Large intestine (tissue), 3 donors: ENCODE measurements at regions not wholly inside any gene's neighbourhood (a gene's known extent, or its start where the extent isn't known, plus 50 kb on each side); places are given as distances from the start of the nearest gene placed in this dataset.
"Not testable (repeated sequence)": the region's sequence is repeated elsewhere in the genome, so short reads cannot be mapped to it uniquely, and the experiment has no call there.

Experiments used
- DNase-seq, 2 donors: peaks; one replicate each; pipeline versions ENCODE4 v3.0.0 to v3.0.0-alpha.2; 2013
- H3K27ac ChIP-seq: one replicate; pipeline ENCODE4 v1.5.1; 2013; ENCODE audit warnings: low read length
- H3K27me3 ChIP-seq: 2 replicates; pipeline ENCODE4 v1.6.1; 2013; ENCODE audit warnings: low read length; ENCODE audit not compliant: control insufficient read depth, insufficient read depth
- H3K36me3 ChIP-seq: 2 replicates; pipeline ENCODE4 v1.6.1; 2013; ENCODE audit warnings: low read length; ENCODE audit not compliant: control insufficient read depth, insufficient read depth
- H3K4me1 ChIP-seq: one replicate; pipeline ENCODE4 v1.6.1; 2013; ENCODE audit warnings: low read length; ENCODE audit not compliant: control insufficient read depth, insufficient read depth
- H3K4me3 ChIP-seq: one replicate; pipeline ENCODE4 v1.5.1; 2013; ENCODE audit warnings: low read length
- H3K9me3 ChIP-seq: one replicate; pipeline ENCODE4 v1.6.1; 2013; ENCODE audit warnings: mild to moderate bottlenecking, low read depth, low read length, moderate library complexity; ENCODE audit not compliant: control insufficient read depth
- WGBS: methylation state at CpG from one replicate; pipeline ENCODE4 v1.1.5; 2013; ENCODE audit warnings: low lambda C conversion rate; ENCODE audit not compliant: insufficient coverage; 5-methylcytosine and 5-hydroxymethylcytosine counted together

DNA sequence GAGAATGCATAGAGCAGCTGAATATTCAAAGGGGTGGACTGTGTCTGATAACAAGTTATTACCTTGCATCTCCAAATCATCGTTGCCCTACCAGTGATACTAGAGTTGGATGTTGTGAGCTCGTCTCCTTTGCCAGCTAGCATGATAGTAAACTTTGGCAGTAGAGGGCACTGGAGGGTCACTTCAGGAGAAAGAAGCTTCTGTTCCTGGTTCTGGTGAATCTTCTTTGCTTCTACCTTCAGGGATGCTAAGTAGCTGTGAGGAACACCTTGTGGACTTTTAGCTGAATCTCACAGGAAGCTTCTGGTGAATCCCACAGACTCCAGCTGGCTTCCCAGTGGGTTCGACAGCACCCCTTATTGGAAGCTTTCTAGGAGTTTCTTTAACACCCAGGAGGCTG, 626.6 kb upstream of the SGCD start:
- no peaks in the 10 kb centered on the region for H3K4me1 ChIP-seq
- no CpG with 5 or more reads among the region's 3 CpGs for WGBS
- H3K9me3 ChIP-seq: no peaks in the 10 kb centered on the region
- no peaks in the 10 kb centered on the region for H3K36me3 ChIP-seq
- no peak for DNase-seq
- H3K4me3 ChIP-seq: no peak overlapping the region
- H3K27me3 ChIP-seq: no peaks in the 10 kb centered on the region
- no peak overlapping the region for H3K27ac ChIP-seq

DNA sequence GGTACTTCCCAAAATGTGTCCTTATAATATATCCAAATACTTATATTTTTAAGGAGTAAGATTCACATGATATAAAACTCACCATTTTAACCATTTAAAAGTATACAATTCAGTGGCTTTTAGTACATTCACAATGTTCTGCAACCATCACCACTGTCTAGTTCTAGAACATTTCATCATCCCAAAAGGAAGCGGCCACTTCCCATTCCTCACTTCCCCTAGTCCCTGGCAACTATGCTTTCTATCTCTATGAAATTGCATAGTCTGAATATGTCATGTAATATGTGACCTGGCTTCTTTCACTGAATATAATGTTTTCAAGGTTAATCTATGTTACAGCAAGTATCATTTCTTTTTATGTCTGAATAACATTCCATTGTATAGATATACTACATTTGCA, 615.1 kb upstream of the SGCD start:
- H3K4me1 ChIP-seq: no peaks in the 10 kb centered on the region
- DNase-seq: no peak
- no CpG with 5 or more reads among the region's 1 CpG for WGBS
- no peaks in the 10 kb centered on the region for H3K27me3 ChIP-seq
- H3K4me3 ChIP-seq: no peak overlapping the region
- no peaks in the 10 kb centered on the region for H3K36me3 ChIP-seq
- H3K9me3 ChIP-seq: no peaks in the 10 kb centered on the region
- no peak overlapping the region for H3K27ac ChIP-seq

- H3K4me1 ChIP-seq, H3K36me3 ChIP-seq, H3K4me3 ChIP-seq, H3K27ac ChIP-seq, H3K27me3 ChIP-seq, H3K9me3 ChIP-seq, DNase-seq: not testable (repeated sequence)
- WGBS: 63% methylated on average over 2 of the region's 2 CpGs
Observed at GRCh38 chr5:155714435-155714834, 612.5 kb upstream of the SGCD start.

DNA sequence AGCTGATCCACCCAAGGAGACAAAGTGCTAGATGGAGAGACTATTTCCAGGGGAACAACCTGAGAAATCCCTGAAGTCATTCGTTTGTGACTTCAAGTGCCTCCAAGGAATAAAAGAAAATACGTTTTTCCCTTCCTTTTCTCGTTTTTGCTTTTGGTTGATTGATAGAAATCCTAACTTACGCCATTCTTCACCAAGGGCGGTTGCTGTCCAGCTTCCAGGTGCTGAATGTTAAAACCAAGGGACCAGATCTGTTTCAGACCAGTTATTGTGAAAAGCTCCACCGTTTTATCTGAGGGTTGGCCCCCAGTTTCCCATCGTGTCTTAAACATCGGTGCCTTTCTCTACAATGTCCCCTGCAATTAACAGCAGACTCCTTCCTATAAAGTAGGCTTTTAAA, 600.7 kb upstream of the SGCD start:
- WGBS: 6% methylated on average over 3 of the region's 8 CpGs
- DNase-seq: peak in 1 of 2 donors; percentile 9

DNA sequence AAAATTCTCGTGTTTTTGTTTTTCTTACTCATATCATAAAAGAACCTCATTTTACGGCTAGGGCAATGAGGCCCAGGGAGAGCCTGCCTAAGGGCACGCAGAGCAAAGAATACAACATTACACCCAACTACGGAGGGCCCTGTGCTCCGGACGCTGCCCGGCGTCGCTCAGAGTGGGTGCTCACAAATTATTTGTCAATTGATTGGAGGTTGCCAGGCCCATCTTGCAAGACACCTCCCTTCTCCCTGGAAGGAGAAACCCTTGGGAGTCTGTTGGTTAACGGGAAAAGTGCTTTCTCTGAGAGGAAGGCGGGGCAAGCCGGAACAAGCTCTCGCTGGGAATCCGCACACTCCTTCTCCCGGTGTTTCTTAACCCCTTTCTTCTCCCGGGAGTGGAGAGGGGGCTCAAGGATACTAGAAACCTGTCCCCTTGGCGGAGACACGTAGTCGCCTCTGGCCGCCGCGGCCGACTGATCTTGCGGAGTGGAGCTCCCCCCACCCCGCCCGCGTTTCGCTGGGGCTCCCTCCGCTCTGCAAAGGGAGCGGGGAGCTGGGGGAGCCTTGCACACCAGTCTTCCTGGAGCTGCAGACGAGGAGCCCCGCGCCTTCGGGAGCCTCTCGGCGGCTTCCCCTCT, 599.3 kb upstream of the SGCD start:
- 23% methylated on average over 2 of the region's 36 CpGs for WGBS
- no peak for DNase-seq

More for the DNA sequence above, 600.7 kb upstream of the SGCD start:
- Histone ChIP-seq H3K27ac (no peak overlapping the region), H3K27me3 (peaks cover 57% of the 10 kb centered on the region), H3K36me3 (no peaks in the 10 kb centered on the region), H3K4me1 (peaks cover 6% of the 10 kb centered on the region), H3K9me3 (peaks cover 7% of the 10 kb centered on the region), H3K4me3 (no peak overlapping the region)

DNA sequence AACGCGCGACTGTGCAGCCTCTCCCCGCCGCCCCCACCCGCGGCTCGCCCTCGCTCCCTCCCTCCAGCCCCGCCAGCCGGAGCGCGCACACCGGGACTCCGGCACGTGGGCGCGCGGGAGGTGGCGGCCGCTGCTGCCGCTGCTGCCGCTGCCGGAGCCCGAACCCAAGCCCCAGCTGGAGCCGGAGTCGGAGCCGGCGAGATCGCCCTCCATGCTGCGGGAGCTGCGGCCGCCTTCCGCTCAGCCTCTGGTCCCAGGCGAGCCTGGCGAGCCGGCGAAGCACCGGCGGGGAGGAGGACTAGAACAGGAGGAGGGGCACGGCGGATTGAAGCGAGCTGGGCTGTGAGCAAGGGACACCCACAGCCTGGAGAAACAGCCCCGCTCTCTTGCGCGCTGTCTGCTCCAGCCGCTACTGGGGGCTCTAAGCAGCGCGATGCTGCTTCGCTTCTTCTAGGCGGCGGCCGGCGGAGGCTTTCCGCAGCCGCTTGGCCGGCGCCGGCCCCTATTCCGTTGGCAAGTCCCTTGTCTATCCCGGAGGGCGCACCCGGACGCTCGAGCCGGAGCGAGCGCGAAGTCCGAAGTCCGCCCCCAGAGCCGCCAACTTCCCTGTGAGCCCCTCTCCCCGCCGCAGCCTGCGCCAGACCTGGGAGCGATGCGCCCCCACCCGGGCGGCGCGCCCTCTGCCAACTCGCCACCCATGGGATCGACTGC, 598.7 kb upstream of the SGCD start:
- H3K4me1 ChIP-seq: peaks cover 6% of the 10 kb centered on the region
- H3K27me3 ChIP-seq: peaks cover 74% of the 10 kb centered on the region
- H3K9me3 ChIP-seq: peaks cover 7% of the 10 kb centered on the region
- 0% methylated on average over 1 of the region's 83 CpGs for WGBS
- H3K27ac ChIP-seq: no peak overlapping the region
- no peaks in the 10 kb centered on the region for H3K36me3 ChIP-seq
- H3K4me3 ChIP-seq: peak overlapping the region; percentile 35
- DNase-seq: peak; percentile 30 to 75

More for the DNA sequence above, 599.3 kb upstream of the SGCD start:
- H3K27ac ChIP-seq: no peak overlapping the region
- H3K4me3 ChIP-seq: peak overlapping the region; percentile 32
- H3K36me3 ChIP-seq: no peaks in the 10 kb centered on the region
- H3K4me1 ChIP-seq: peaks cover 6% of the 10 kb centered on the region
- H3K27me3 ChIP-seq: peaks cover 69% of the 10 kb centered on the region
- peaks cover 7% of the 10 kb centered on the region for H3K9me3 ChIP-seq

DNA sequence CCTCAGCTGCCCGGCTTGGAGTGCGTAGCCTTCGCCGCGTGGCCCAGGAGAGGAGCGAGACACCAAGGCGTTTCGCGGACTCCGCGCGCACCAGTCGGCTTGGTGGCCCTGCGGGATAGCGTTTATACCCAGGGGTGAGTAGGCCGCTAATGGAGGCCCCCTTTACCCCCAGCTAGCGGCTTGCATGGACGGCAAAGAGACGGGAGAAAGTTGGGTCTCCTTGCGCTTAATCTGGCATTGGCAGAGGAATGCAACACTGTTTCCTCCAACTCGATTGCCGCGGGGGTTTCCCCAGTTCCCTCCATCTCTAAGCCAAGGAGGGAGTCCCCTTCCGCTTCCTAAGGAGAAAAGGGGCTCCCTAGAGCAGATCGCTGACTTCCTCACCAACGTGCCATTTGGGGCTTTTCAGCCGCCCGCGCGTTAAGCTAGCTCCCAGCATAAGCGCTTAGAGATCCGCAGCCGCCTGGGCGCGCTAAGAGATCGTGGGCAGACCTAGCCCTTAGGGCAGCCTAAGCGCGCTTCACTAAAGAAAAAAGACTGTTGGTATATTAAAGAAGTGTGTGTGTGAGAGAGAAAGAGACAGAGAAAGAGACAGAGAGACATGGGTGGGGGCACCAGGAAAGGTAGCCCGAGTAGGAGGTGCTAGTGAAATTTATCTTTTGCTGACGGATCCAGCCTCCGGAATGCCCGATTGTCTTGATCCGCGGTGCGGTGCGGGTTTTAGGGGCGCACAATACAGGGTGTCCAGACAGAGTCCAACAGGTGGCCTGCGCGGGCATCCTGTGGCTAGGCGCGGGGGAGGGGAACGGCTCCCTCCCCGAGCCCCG, 597.9 kb upstream of the SGCD start:
- H3K36me3 ChIP-seq: no peaks in the 10 kb centered on the region
- no CpG with 5 or more reads among the region's 54 CpGs for WGBS
- H3K27me3 ChIP-seq: peaks cover 71% of the 10 kb centered on the region
- DNase-seq: peak in 1 of 2 donors; percentile 17
- peaks cover 6% of the 10 kb centered on the region for H3K4me1 ChIP-seq
- no peak overlapping the region for H3K27ac ChIP-seq
- peaks cover 7% of the 10 kb centered on the region for H3K9me3 ChIP-seq
- peak overlapping the region; percentile 35 for H3K4me3 ChIP-seq

DNA sequence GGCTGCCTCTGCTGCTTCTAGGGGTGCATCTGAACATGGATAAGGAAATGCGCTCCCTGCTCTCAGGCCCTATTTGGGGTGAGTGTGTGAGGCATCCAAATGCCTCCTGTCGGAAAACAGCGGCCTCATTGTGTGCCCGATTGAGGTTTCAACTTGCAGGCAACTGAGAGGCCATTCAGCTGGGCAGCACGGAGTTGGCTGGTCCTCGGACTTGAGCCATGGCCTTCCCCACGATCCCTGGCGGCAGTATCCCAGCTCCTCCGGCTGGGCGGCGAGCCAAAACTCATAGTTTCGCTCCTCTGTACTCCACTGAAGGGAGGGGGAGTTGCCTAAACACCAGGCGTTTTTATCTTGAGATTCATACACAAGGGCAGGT, 597.3 kb upstream of the SGCD start:
- Histone ChIP-seq H3K9me3 (peaks cover 7% of the 10 kb centered on the region), H3K4me3 (peak overlapping the region; percentile 35), H3K36me3 (no peaks in the 10 kb centered on the region), H3K27me3 (peaks cover 71% of the 10 kb centered on the region), H3K4me1 (peaks cover 6% of the 10 kb centered on the region), H3K27ac (no peak overlapping the region)
- DNase-seq: peak; percentile 14 to 15
- no CpG with 5 or more reads among the region's 13 CpGs for whole genome bisulfite sequencing

DNA sequence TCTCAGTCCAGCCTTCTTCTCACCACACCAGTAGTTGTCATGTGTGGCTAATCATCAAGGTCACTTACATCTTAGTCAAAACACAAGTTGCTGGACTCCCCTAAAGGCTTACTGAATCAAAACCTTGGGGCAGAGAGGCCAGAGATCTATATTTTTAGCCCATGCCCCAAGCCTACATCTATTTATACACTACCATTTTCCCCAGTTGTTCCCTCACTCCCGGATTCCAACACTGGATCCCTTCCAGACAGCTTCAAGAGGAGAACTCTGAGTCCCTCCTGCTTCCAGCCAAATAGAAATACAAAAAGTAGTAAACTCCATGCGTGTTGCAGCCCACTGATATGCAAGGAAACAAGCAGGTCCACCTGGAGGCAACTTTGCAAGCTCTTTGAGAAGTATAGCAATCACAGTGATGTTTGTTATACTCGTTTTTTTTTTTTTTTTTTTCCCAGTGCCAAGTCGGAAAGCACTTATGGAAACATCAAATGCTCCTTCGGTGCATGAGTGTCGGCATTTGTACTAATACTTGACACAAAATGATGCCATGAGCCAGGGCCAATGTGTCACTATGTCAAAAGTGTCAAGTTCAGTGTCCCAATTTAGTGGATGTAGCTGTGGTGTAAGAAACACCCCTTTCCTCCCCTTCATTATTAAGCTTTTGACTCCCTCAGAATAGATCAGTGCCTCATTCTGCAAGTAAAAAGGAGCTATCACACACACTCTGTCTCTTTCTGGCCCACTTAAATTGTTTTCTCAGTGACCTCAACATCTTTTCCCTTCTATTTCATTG, 594.2 kb upstream of the SGCD start:
- Histone ChIP-seq H3K27me3 (peaks cover 50% of the 10 kb centered on the region), H3K4me3 (no peak overlapping the region), H3K27ac (no peak overlapping the region), H3K9me3 (peaks cover 7% of the 10 kb centered on the region), H3K36me3 (no peaks in the 10 kb centered on the region), H3K4me1 (peaks cover 1% of the 10 kb centered on the region)
- no peak for DNase-seq
- WGBS: 50% methylated on average over 2 of the region's 6 CpGs

DNA sequence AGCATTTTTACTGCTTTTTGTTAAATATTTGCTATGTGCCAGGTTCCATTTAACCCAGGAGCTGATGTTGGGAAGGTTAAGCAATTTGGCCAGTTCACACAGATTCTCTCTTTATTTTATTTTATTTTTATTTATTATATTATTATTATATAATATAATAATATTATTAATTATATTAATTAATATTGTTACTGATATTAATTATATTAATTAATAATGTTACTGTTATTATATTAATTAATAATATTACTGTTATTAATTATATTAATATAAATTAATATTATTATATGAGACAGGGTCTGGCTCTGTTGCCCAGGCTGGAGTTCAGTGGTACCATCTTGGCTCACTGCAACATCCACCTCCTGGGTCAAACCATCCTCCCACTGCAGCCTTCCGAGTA, 593.0 kb upstream of the SGCD start:
- no CpG with 5 or more reads among the region's 1 CpG for WGBS
- no peaks in the 10 kb centered on the region for H3K4me1 ChIP-seq

More for the DNA sequence above, 593.0 kb upstream of the SGCD start:
- H3K27me3 ChIP-seq: peaks cover 40% of the 10 kb centered on the region
- H3K4me3 ChIP-seq: no peak overlapping the region
- H3K36me3 ChIP-seq: no peaks in the 10 kb centered on the region
- H3K27ac ChIP-seq: no peak overlapping the region
- no peaks in the 10 kb centered on the region for H3K9me3 ChIP-seq
- no peak for DNase-seq
